GM12875 (cell line): ENCODE measurements at regions not wholly inside any gene's neighbourhood (a gene's known extent, or its start where the extent isn't known, plus 50 kb on each side); places are given as distances from the start of the nearest gene placed in this dataset.
"Not testable (repeated sequence)": the region's sequence is repeated elsewhere in the genome, so short reads cannot be mapped to it uniquely, and the experiment has no call there.

Experiments
- H3K4me3 ChIP-seq: one replicate; pipeline ENCODE4 v1.5.1; 2011; ENCODE audit warnings: low read depth, low read length, control low read depth
- CTCF ChIP-seq: IDR thresholded peaks from 2 replicates; pipeline ENCODE4 v1.5.1; 2011; ENCODE audit warnings: low read depth, mild to moderate bottlenecking, control low read depth, inconsistent platforms, low read length, moderate library complexity, borderline replicate concordance; ENCODE audit not compliant: insufficient read depth

DNA sequence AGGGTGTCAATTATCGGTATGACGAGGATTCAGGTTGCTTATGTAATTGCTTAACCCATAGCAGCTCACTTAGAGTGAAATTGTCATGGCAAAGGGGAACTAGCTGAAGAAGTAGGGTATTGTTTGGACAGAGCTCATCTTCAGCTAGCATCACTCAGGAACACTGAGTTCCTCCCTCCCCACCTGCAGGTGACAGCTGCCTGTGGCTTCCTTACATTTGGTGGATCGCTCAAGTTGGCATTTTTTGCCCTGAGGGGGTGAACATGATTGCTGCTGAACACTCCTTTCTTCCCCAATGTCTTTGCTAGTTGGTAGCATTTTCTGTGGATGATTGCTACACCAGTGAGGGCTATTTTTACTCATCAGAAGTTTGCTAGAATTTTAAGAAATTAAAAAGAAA lies 86.7 kb upstream of the THUMPD2 start:
- TF ChIP-seq CTCF, result no peak
- no peak overlapping the region for H3K4me3 ChIP-seq

- not testable (repeated sequence) for H3K4me3 ChIP-seq
Measured at GRCh38 chr2:39863672-39864071, 84.6 kb upstream of the THUMPD2 start.

- TF ChIP-seq CTCF, result no peak
- H3K4me3 ChIP-seq, result no peak overlapping the region
Measured at GRCh38 chr2:39860538-39860937, 81.5 kb upstream of the THUMPD2 start.

- TF ChIP-seq CTCF, result no peak
Measured at GRCh38 chr2:39858677-39859076, 79.6 kb upstream of the THUMPD2 start.

DNA sequence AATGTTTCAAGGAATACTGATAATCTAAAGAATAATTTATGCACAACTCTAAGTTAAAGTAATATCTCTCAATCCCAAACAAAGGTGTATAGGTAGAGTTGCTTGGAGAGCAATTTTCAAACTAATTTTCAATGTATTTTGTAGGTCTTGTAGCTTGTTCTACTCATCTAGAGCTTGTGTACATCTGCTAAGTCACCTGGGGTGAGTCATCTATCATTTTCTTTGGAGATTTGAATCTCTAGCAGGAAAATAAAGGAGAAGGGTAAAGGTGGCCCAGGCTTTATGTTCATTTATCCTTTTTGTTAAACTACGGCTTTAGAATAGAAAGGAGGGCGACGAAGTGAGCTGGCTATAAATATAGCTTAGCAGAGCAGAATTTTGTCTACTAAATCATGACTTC lies 76.8 kb upstream of the THUMPD2 start:
- no peak for TF ChIP-seq CTCF
- H3K4me3 ChIP-seq, result no peak overlapping the region

More at GRCh38 chr2:39858677-39859076, 79.6 kb upstream of the THUMPD2 start:
- no peak overlapping the region for H3K4me3 ChIP-seq

DNA sequence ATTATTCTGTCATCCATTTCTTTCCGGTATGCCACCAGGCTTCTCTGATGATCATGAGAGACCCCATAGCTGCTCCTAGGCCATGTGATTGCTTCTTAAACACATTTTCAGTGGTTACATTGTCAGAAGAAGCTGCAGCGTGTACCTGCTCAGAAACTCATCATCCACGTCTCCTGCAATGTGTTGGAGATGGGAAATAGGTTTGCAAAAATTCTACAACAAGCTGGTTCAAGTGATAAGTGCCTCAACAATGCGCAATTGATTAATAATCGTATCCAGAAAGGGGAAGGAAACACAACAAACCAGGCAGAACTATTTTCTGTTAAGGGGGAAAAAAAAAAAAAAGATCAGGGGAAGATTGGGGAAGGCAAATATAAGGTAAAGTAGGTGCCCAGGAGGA lies 75.7 kb upstream of the THUMPD2 start:
- TF ChIP-seq CTCF, result no peak
- H3K4me3 ChIP-seq, result no peak overlapping the region

GRCh38 chr2:39852831-39853230 lies 73.8 kb upstream of the THUMPD2 start:
- H3K4me3 ChIP-seq, result no peak overlapping the region
- no peak for TF ChIP-seq CTCF

GRCh38 chr2:39851651-39852110 lies 72.6 kb upstream of the THUMPD2 start:
- H3K4me3 ChIP-seq, result no peak overlapping the region
- TF ChIP-seq CTCF, result no peak
